DND-41 (cell line): ENCODE measurements at regions not wholly inside any gene's neighbourhood (a gene's known extent, or its start where the extent isn't known, plus 50 kb on each side); places are given as distances from the start of the nearest gene placed in this dataset.

Source experiments
- CTCF ChIP-seq: IDR thresholded peaks from 2 replicates; pipeline ENCODE4 v1.5.1; 2012; ENCODE audit warnings: borderline replicate concordance, low read length, moderate library complexity, mild to moderate bottlenecking; ENCODE audit not compliant: poor library complexity, severe bottlenecking; ENCODE audit errors: extremely low read depth
- EZH2 ChIP-seq: IDR thresholded peaks from 3 replicates; pipeline ENCODE4 v1.6.1; 2012; ENCODE audit warnings: borderline replicate concordance, low read depth, mild to moderate bottlenecking, moderate library complexity, low read length, inconsistent platforms; ENCODE audit not compliant: severe bottlenecking

- TF ChIP-seq CTCF (no peak), EZH2 (no peak)
Measured at GRCh38 chr12:19945559-19946435, 422.5 kb upstream of the PDE3A start.
